ENCODE measurements at regions not wholly inside any gene's neighbourhood (a gene's known extent, or its start where the extent isn't known, plus 50 kb on each side); places are given as distances from the start of the nearest gene placed in this dataset.
A peak's percentile ranks its signal among the peaks of the same experiment; 100 is the strongest.

DNA sequence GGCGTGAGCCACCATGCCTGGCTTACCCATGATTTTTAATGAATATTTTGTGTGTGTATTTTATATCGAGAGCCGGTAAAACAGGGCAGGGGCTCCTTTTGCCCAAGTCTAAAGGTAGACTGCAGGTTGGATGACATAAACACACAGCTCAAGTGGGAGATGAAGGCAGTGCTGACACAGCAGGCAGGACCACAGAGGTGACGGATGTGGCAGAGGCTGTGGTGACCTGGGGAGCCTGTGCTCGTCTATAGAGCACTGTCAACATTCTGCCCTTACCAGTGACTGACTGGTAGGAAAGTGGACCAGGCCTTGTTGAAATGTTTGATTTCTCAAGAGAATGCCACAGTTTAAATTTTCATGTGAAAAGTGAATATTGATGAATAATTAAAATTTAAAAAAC, 137.5 kb downstream of the ZFP64 start:
- Mint-ChIP-seq H3K4me1 (ENCODE audit: low read depth) (no peaks in the 10 kb centered on the region), H3K27me3 (no peaks in the 10 kb centered on the region), H3K4me3 (no peak overlapping the region), H3K9me3 (peaks cover 13% of the 10 kb centered on the region), H3K27ac (no peak overlapping the region), H3K36me3 (ENCODE audit: low read depth) (peaks cover 18% of the 10 kb centered on the region)
- TF ChIP-seq, protein P1, sequence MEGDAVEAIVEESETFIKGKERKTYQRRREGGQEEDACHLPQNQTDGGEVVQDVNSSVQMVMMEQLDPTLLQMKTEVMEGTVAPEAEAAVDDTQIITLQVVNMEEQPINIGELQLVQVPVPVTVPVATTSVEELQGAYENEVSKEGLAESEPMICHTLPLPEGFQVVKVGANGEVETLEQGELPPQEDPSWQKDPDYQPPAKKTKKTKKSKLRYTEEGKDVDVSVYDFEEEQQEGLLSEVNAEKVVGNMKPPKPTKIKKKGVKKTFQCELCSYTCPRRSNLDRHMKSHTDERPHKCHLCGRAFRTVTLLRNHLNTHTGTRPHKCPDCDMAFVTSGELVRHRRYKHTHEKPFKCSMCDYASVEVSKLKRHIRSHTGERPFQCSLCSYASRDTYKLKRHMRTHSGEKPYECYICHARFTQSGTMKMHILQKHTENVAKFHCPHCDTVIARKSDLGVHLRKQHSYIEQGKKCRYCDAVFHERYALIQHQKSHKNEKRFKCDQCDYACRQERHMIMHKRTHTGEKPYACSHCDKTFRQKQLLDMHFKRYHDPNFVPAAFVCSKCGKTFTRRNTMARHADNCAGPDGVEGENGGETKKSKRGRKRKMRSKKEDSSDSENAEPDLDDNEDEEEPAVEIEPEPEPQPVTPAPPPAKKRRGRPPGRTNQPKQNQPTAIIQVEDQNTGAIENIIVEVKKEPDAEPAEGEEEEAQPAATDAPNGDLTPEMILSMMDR (IDR thresholded peaks at IDR 0.05) = no peak
- DNase-seq (peak in 4 of 14 experiments; percentile 3 to 70 (median 26)), ATAC-seq (ENCODE audit: poor library complexity) (peak; percentile 48)
- POLR2A ChIA-PET = no interaction called here
- Histone ChIP-seq H3K27ac (ENCODE audit: low read depth in 1 of 2, low read length in 2 of 2) (no peak overlapping the region), H3K36me3 (ENCODE audit: insufficient read depth, low read length) (no peaks in the 10 kb centered on the region), H3K4me1 (ENCODE audit: insufficient read depth, low read length) (peaks cover 5% of the 10 kb centered on the region), H3K4me3 (ENCODE audit: low read length) (no peak overlapping the region), H3K9me3 (ENCODE audit: control insufficient read depth in 1 of 2, insufficient read depth in 1 of 2, low read length in 2 of 2) (peaks cover 14 to 17% of the 10 kb centered on the region in 2 experiments), H3K27me3 (ENCODE audit: control insufficient read depth in 1 of 2, insufficient read depth in 2 of 2, low read length in 2 of 2) (no peaks in the 10 kb centered on the region)
- CTCF ChIA-PET = no interaction called here
- intact Hi-C loops (cut with DNase I, micrococcal nuclease) = no loop called here

DNA sequence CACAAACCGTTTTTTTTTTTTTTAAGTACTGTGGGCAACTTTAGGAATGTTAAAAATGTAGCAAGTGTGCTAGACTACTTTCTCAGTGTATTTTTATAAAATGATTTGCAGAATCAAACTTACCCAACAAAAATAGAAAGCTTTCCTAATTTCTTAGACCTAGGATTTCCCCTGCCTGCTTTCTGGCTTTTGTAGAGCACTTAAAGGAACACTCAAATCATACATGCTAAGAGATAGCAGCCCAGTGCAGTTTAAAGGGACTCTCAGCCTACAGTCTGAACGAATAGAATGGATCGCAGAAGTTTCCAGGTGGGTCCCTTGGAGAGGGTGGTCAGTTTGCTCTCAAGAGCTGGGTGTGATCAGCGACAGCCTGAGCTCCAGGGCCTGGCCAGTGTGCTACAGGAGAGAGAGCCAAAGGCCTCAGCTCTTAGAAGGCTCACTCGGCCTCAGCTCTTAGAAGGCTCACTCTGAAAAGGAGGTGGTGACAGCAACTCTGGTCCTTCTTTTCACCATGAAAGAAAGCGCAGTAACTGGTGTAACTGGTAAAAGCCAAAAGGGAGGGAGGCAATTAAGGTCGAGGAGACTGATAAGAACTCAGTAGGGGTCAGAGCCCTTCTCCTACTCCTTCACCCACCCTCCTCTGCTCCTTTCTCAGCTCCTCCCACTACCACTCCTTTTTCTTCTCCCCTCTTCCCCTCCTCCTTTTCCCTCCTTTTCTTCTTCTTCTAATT, 142.4 kb downstream of the ZFP64 start:
- H3K27ac Mint-ChIP-seq = no peak overlapping the region

DNA sequence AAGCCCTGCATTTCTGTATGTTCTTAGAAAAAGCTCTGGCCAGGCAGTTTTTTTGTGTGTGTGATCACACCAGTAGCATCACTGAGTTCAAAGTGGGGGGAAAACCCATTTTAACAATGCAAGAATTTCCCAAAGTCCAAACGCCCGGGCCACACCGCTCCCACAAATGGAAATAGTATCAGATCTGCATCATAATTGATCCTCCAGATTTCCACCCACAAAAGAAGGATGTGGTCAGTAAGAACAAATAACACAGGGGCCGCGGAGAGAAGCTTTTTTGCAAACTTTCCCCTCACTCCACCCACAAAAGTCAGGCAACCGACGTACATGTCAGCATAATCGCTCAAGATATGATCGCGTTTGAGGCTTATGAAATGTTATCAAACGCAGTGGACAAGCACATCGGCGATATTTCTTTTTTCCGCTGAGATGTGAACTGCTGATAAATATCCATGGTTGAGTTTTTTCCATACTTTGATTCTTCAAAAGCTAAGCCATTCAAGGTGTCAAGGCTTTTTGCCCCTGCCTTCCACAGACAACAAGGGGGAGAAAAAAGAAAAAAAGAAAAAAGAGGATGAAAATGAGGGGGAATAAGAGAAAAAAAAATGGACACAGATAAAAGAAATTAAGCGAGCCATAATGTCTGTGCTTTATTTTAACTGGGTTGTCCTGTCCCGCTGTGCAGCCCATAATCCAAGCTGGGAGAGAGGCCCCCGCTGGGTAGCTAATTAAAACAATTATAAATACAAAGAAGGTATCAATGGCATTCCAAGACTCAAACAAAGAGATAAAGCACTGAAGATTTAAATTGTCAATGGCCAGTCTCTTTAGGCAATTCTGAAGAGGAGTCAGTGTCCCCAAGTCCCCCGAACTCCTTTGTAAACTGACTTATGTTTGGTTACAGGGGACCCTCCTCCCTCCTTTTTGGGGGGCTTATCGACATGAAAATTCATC, 143.5 kb downstream of the ZFP64 start:
- Mint-ChIP-seq H3K27me3 (no peaks in the 10 kb centered on the region), H3K27ac (no peak overlapping the region), H3K4me3 (no peak overlapping the region), H3K4me1 (ENCODE audit: low read depth) (peaks cover 15% of the 10 kb centered on the region), H3K36me3 (ENCODE audit: low read depth) (no peaks in the 10 kb centered on the region), H3K9me3 (no peaks in the 10 kb centered on the region)
- H3K27ac ChIP-seq (ENCODE audit: low read depth in 1 of 2, low read length in 2 of 2) = no peak overlapping the region
- ATAC-seq (ENCODE audit: poor library complexity) (no peak), DNase-seq (peak in 3 of 14 experiments; percentile 45 to 53 (median 47))
- H3K36me3 ChIP-seq (ENCODE audit: insufficient read depth, low read length) = no peaks in the 10 kb centered on the region
- H3K4me1 ChIP-seq (ENCODE audit: insufficient read depth, low read length) = peaks cover 8% of the 10 kb centered on the region
- no peaks in the 10 kb centered on the region for H3K9me3 ChIP-seq (ENCODE audit: control insufficient read depth in 1 of 2, insufficient read depth in 1 of 2, low read length in 2 of 2)
- H3K27me3 ChIP-seq (ENCODE audit: control insufficient read depth in 1 of 2, insufficient read depth in 2 of 2, low read length in 2 of 2) = no peaks in the 10 kb centered on the region
- CTCF ChIA-PET = interaction anchor here (0.6 kb wide), 1 partner anchor 18 kb away, joined by 3 read pairs; no protein-coding TSS in a partner anchor
- TF ChIP-seq, protein P1 (IDR thresholded peaks at IDR 0.05) = no peak
- intact Hi-C loops (cut with DNase I, micrococcal nuclease) = no loop called here
- no peak overlapping the region for H3K4me3 ChIP-seq (ENCODE audit: low read length)
- POLR2A ChIA-PET = no interaction called here

More for the DNA sequence above, 142.4 kb downstream of the ZFP64 start:
- TF ChIP-seq, protein P1 (IDR thresholded peaks at IDR 0.05) = no peak
- intact Hi-C loops (cut with DNase I, micrococcal nuclease) = no loop called here
- no peak for DNase-seq
- POLR2A ChIA-PET = interaction anchor here (0.6 kb wide), 1 partner anchor 150 kb away, joined by 4 read pairs; no protein-coding TSS in a partner anchor
- Mint-ChIP-seq H3K9me3 (no peaks in the 10 kb centered on the region), H3K4me1 (ENCODE audit: low read depth) (peaks cover 15% of the 10 kb centered on the region), H3K4me3 (no peak overlapping the region), H3K27me3 (no peaks in the 10 kb centered on the region), H3K36me3 (ENCODE audit: low read depth) (no peaks in the 10 kb centered on the region)
- Histone ChIP-seq H3K36me3 (ENCODE audit: insufficient read depth, low read length) (no peaks in the 10 kb centered on the region), H3K9me3 (ENCODE audit: control insufficient read depth in 1 of 2, insufficient read depth in 1 of 2, low read length in 2 of 2) (no peaks in the 10 kb centered on the region), H3K27ac (ENCODE audit: low read depth in 1 of 2, low read length in 2 of 2) (no peak overlapping the region), H3K4me1 (ENCODE audit: insufficient read depth, low read length) (peaks cover 12% of the 10 kb centered on the region), H3K4me3 (ENCODE audit: low read length) (no peak overlapping the region), H3K27me3 (ENCODE audit: control insufficient read depth in 1 of 2, insufficient read depth in 2 of 2, low read length in 2 of 2) (no peaks in the 10 kb centered on the region)
- ATAC-seq (ENCODE audit: poor library complexity) = no peak
- CTCF ChIA-PET = interaction anchor here (0.6 kb wide), 1 partner anchor 19 kb away, joined by 3 read pairs; no protein-coding TSS in a partner anchor
